ENCODE measurements at regions not wholly inside any gene's neighbourhood (a gene's known extent, or its start where the extent isn't known, plus 50 kb on each side); places are given as distances from the start of the nearest gene placed in this dataset.

GRCh38 chr3:187551416-187551815 is 118.8 kb downstream of the SST start:
- TF ChIP-seq POLR2A (IDR thresholded peaks at IDR 0.05; ENCODE audit: low read length) (no peak), GATA1 (IDR thresholded peaks at IDR 0.05; ENCODE audit: low read depth, low read length) (no peak)

All from erythroblast (primary cell).